ENCODE measurements at regions not wholly inside any gene's neighbourhood (a gene's known extent, or its start where the extent isn't known, plus 50 kb on each side); places are given as distances from the start of the nearest gene placed in this dataset.
"Not testable (repeated sequence)": the region's sequence is repeated elsewhere in the genome, so short reads cannot be mapped to it uniquely, and the experiment has no call there.

GRCh38 chr6:68229566-68229965 lies 405.5 kb upstream of the ADGRB3 start:
- no peak for DNase-seq

GRCh38 chr6:68226460-68226859 lies 408.6 kb upstream of the ADGRB3 start:
- DNase-seq: no peak

- no peak for DNase-seq
Observed at GRCh38 chr6:68225729-68226128, 409.4 kb upstream of the ADGRB3 start.

- DNase-seq: no peak
Observed at GRCh38 chr6:68211242-68211795, 423.8 kb upstream of the ADGRB3 start.

- DNase-seq: not testable (repeated sequence)
Observed at GRCh38 chr6:68207612-68208011, 427.5 kb upstream of the ADGRB3 start.

GRCh38 chr6:68200929-68201328 lies 434.2 kb upstream of the ADGRB3 start:
- no peak for DNase-seq

- no peak for DNase-seq
Observed at GRCh38 chr6:68197356-68197755, 437.7 kb upstream of the ADGRB3 start.

- no peak for DNase-seq
Observed at GRCh38 chr6:68196645-68197044, 438.4 kb upstream of the ADGRB3 start.

GRCh38 chr6:68195753-68196152 lies 439.3 kb upstream of the ADGRB3 start:
- not testable (repeated sequence) for DNase-seq

GRCh38 chr6:68194846-68195478 lies 440.1 kb upstream of the ADGRB3 start:
- DNase-seq: no peak

GRCh38 chr6:68192988-68193387 lies 442.1 kb upstream of the ADGRB3 start:
- no peak for DNase-seq

- DNase-seq: no peak
Observed at GRCh38 chr6:68189217-68189815, 445.8 kb upstream of the ADGRB3 start.

GRCh38 chr6:68186870-68187269 lies 448.2 kb upstream of the ADGRB3 start:
- DNase-seq: no peak

- DNase-seq: no peak
Observed at GRCh38 chr6:68182386-68182785, 452.7 kb upstream of the ADGRB3 start.

- DNase-seq: not testable (repeated sequence)
Observed at GRCh38 chr6:68181027-68181426, 454.1 kb upstream of the ADGRB3 start.

- DNase-seq: no peak
Observed at GRCh38 chr6:68173616-68174015, 461.5 kb upstream of the ADGRB3 start.

- no peak for DNase-seq
Observed at GRCh38 chr6:68169922-68170321, 465.2 kb upstream of the ADGRB3 start.

GRCh38 chr6:68167604-68168003 lies 467.5 kb upstream of the ADGRB3 start:
- DNase-seq: no peak

- DNase-seq: not testable (repeated sequence)
Observed at GRCh38 chr6:68160812-68161211, 474.3 kb upstream of the ADGRB3 start.

- DNase-seq: no peak
Observed at GRCh38 chr6:68160348-68160747, 474.7 kb upstream of the ADGRB3 start.

GRCh38 chr6:68159433-68159832 lies 475.6 kb upstream of the ADGRB3 start:
- no peak for DNase-seq

GRCh38 chr6:68158256-68158655 lies 476.8 kb upstream of the ADGRB3 start:
- DNase-seq: no peak

- DNase-seq: no peak
Observed at GRCh38 chr6:68144667-68145066, 490.4 kb upstream of the ADGRB3 start.

- DNase-seq: no peak
Observed at GRCh38 chr6:68141190-68141589, 493.9 kb upstream of the ADGRB3 start.

GRCh38 chr6:68139130-68139529 lies 496.0 kb upstream of the ADGRB3 start:
- no peak for DNase-seq
